Ovary (tissue), 3 donors: ENCODE measurements at regions not wholly inside any gene's neighbourhood (a gene's known extent, or its start where the extent isn't known, plus 50 kb on each side); places are given as distances from the start of the nearest gene placed in this dataset.

Source experiments
- POLR2A ChIP-seq: fragments of 450-650 bp; IDR thresholded peaks from one replicate; pipeline ENCODE4 v1.6.1; 2017; ENCODE audit warnings: antibody characterized with exemption, mild to moderate bottlenecking, moderate library complexity
- TF ChIP-seq, protein P1 (sequence below), 3 donors: fragments of 450-650 bp in 2 of 3; fragments of 200-600 bp in 1 of 3; IDR thresholded peaks; one replicate each; pipeline versions ENCODE4 v1.5.1 to v1.8.0; 2016 to 2022; ENCODE audit warnings: antibody characterized with exemption in 3 of 3, mild to moderate bottlenecking in 1 of 3
- donor health status: DM: no; HTN: no; CAD: no.

DNA sequence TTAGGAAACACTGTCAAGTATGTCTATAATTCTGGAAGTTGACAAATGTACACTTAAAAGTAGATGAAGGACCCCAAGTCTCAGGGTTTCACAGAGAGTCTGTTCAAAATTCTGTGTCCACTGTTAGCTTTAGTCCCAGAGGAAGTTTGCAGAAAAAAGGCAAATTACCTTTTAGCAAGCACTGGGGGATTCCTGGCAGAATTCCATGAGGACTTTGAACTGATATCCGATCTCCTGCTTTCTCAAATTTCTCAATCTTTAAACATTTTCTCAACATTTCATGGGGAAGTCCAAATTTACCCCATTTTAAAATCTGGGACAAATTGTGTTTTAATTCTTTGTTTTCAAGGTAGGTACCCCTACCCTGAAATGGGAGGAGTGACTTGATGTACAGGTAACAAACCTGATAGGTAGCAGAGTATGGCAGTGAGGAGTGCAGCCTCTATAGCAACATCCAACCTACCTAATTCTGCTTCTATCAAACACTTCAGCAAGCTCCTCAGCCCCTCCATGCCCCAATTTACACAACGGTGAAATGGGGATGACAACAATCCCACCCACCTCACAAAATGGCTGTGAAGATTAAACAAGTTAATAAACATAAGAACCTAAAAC, 344.9 kb downstream of the OMA1 start:
- TF ChIP-seq, protein P1, sequence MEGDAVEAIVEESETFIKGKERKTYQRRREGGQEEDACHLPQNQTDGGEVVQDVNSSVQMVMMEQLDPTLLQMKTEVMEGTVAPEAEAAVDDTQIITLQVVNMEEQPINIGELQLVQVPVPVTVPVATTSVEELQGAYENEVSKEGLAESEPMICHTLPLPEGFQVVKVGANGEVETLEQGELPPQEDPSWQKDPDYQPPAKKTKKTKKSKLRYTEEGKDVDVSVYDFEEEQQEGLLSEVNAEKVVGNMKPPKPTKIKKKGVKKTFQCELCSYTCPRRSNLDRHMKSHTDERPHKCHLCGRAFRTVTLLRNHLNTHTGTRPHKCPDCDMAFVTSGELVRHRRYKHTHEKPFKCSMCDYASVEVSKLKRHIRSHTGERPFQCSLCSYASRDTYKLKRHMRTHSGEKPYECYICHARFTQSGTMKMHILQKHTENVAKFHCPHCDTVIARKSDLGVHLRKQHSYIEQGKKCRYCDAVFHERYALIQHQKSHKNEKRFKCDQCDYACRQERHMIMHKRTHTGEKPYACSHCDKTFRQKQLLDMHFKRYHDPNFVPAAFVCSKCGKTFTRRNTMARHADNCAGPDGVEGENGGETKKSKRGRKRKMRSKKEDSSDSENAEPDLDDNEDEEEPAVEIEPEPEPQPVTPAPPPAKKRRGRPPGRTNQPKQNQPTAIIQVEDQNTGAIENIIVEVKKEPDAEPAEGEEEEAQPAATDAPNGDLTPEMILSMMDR (IDR thresholded peaks at IDR 0.05): no peak
- no peak for TF ChIP-seq POLR2A
